ENCODE measurements at regions not wholly inside any gene's neighbourhood (a gene's known extent, or its start where the extent isn't known, plus 50 kb on each side); places are given as distances from the start of the nearest gene placed in this dataset.
A peak's percentile ranks its signal among the peaks of the same experiment; 100 is the strongest.

- Histone ChIP-seq H2AFZ (no peak overlapping the region), H3K27ac (ENCODE audit: low read depth) (no peak overlapping the region), H3K36me3 (ENCODE audit: insufficient read depth) (no peaks in the 10 kb centered on the region), H3K27me3 (ENCODE audit: insufficient read depth) (no peaks in the 10 kb centered on the region), H3K4me3 (no peak overlapping the region), H3K9me2 (ENCODE audit: insufficient read depth) (no peaks in the 10 kb centered on the region), H3F3A (replicated peaks; ENCODE audit: low read depth) (no peaks in the 10 kb centered on the region), H4K20me1 (replicated peaks; ENCODE audit: insufficient read depth) (no peaks in the 10 kb centered on the region), H3K4me1 (ENCODE audit: insufficient read depth) (no peaks in the 10 kb centered on the region), H3K4me2 (no peak overlapping the region), H3K79me2 (replicated peaks; ENCODE audit: insufficient read depth) (no peaks in the 10 kb centered on the region)
- Mint-ChIP-seq H3K4me3 (no peak overlapping the region), H3K27me3 (ENCODE audit: insufficient read depth, low read depth, poor library complexity) (no peaks in the 10 kb centered on the region), H3K9me3 (no peaks in the 10 kb centered on the region), H3K4me1 (no peaks in the 10 kb centered on the region), H3K27ac (no peak overlapping the region), H3K36me3 (ENCODE audit: low read depth) (no peaks in the 10 kb centered on the region; the same call in 2 of the 3 replicates)
- ATAC-seq (no peak), DNase-seq (ENCODE audit: low spot score) (no peak)
- TF ChIP-seq ZNF114 (CRISPR knock-in tag; IDR thresholded peaks at IDR 0.05) (no peak), POLR2AphosphoS5 (IDR thresholded peaks at IDR 0.05; ENCODE audit: low read depth) (no peak), ZNF331 (CRISPR knock-in tag; IDR thresholded peaks at IDR 0.05; ENCODE audit: low read depth) (no peak), JUNB (IDR thresholded peaks at IDR 0.05; ENCODE audit: unreplicated experiment) (no peak), CREB1 (CRISPR knock-in tag; IDR thresholded peaks at IDR 0.05; ENCODE audit: low read depth) (no peak), NANOG (IDR thresholded peaks at IDR 0.05; ENCODE audit: borderline replicate concordance) (no peak), EZH2 (IDR thresholded peaks at IDR 0.05; ENCODE audit: low read depth, unreplicated experiment) (no peak), REST (IDR thresholded peaks at IDR 0.05; ENCODE audit: unreplicated experiment) (no peak), STAT1 (IDR thresholded peaks at IDR 0.05; ENCODE audit: unreplicated experiment) (no peak), CTCF (conservative IDR thresholded peaks at IDR 0.05; ENCODE audit: low read depth in 2 of 2) (no peak)
These were observed 221.5 kb upstream of the SOX9 start for GRCh38 chr17:71899317-71899716.

- no peaks in the 10 kb centered on the region; the same call in 2 of the 3 replicates for H3K36me3 Mint-ChIP-seq (ENCODE audit: low read depth)
- DNase-seq (ENCODE audit: low spot score) (no peak), ATAC-seq (no peak)
- no peak overlapping the region for H3K4me3 ChIP-seq
- H3K27ac ChIP-seq (ENCODE audit: low read depth), result no peak overlapping the region
- no peaks in the 10 kb centered on the region for H3F3A ChIP-seq (replicated peaks; ENCODE audit: low read depth)
- H3K4me2 ChIP-seq, result no peak overlapping the region
- no peaks in the 10 kb centered on the region for H3K27me3 Mint-ChIP-seq (ENCODE audit: insufficient read depth, low read depth, poor library complexity)
- H3K9me3 Mint-ChIP-seq, result 0 out of 3 replicates have a peak, but pooled peaks cover 4% of the 10 kb centered on the region
- no peak overlapping the region for H3K4me3 Mint-ChIP-seq
- H3K27me3 ChIP-seq (ENCODE audit: insufficient read depth), result no peaks in the 10 kb centered on the region
- no peaks in the 10 kb centered on the region for H3K4me1 Mint-ChIP-seq
- no peak overlapping the region for H3K27ac Mint-ChIP-seq
- no peaks in the 10 kb centered on the region for H3K4me1 ChIP-seq (ENCODE audit: insufficient read depth)
- H2AFZ ChIP-seq, result 0 out of 2 replicates have a peak overlapping the region, but pooled peaks have one; percentile 28
- no peaks in the 10 kb centered on the region for H4K20me1 ChIP-seq (replicated peaks; ENCODE audit: insufficient read depth)
- no peaks in the 10 kb centered on the region for H3K9me2 ChIP-seq (ENCODE audit: insufficient read depth)
- H3K36me3 ChIP-seq (ENCODE audit: insufficient read depth), result no peaks in the 10 kb centered on the region
- H3K79me2 ChIP-seq (replicated peaks; ENCODE audit: insufficient read depth), result no peaks in the 10 kb centered on the region
- TF ChIP-seq NANOG (IDR thresholded peaks at IDR 0.05; ENCODE audit: borderline replicate concordance), result no peak
- TF ChIP-seq CREB1 (CRISPR knock-in tag; IDR thresholded peaks at IDR 0.05; ENCODE audit: low read depth), result no peak
- TF ChIP-seq, protein P1, sequence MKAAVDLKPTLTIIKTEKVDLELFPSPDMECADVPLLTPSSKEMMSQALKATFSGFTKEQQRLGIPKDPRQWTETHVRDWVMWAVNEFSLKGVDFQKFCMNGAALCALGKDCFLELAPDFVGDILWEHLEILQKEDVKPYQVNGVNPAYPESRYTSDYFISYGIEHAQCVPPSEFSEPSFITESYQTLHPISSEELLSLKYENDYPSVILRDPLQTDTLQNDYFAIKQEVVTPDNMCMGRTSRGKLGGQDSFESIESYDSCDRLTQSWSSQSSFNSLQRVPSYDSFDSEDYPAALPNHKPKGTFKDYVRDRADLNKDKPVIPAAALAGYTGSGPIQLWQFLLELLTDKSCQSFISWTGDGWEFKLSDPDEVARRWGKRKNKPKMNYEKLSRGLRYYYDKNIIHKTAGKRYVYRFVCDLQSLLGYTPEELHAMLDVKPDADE (IDR thresholded peaks at IDR 0.05), result no peak
- TF ChIP-seq POLR2AphosphoS5 (IDR thresholded peaks at IDR 0.05; ENCODE audit: low read depth), result no peak
- no peak for TF ChIP-seq EZH2 (IDR thresholded peaks at IDR 0.05; ENCODE audit: low read depth, unreplicated experiment)
- no peak for TF ChIP-seq STAT1 (IDR thresholded peaks at IDR 0.05; ENCODE audit: unreplicated experiment)
- TF ChIP-seq JUNB (IDR thresholded peaks at IDR 0.05; ENCODE audit: unreplicated experiment), result no peak
- TF ChIP-seq REST (IDR thresholded peaks at IDR 0.05; ENCODE audit: unreplicated experiment), result no peak
- no peak for TF ChIP-seq ZNF331 (CRISPR knock-in tag; IDR thresholded peaks at IDR 0.05; ENCODE audit: low read depth)
- no peak for TF ChIP-seq EZH2phosphoT487 (IDR thresholded peaks at IDR 0.05; ENCODE audit: unreplicated experiment)
These were observed 220.1 kb upstream of the SOX9 start for GRCh38 chr17:71900621-71901229.

Measured in GM23338 (cell line).